ENCODE measurements at regions not wholly inside any gene's neighbourhood (a gene's known extent, or its start where the extent isn't known, plus 50 kb on each side); places are given as distances from the start of the nearest gene placed in this dataset.

DNA sequence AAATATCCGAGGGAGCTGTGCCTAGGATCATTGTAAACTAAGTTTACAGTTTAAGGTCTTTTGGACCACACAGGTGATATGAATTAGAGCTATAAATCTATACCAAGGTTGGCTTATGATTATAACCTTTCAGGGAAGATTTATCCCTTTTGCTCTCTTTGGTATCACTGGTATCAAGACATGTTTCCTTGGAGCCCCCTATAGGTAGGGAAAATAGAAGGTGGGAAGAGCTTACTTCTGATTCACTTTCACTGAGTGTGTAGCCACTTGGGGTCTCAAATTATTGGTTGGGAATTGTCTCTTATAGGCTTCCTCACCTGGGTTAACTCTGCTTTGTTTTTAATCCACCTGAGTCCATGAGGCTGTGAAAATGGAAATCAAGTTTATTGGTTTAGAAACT lies 262.1 kb upstream of the NR3C2 start:
- no peaks in the 10 kb centered on the region for H3K9me3 ChIP-seq (ENCODE audit: insufficient read depth, low read length)
- no peak for DNase-seq (ENCODE audit: low read depth, low spot score)
- no peaks in the 10 kb centered on the region for H3K4me1 ChIP-seq (ENCODE audit: insufficient read depth, insufficient read length)

DNA sequence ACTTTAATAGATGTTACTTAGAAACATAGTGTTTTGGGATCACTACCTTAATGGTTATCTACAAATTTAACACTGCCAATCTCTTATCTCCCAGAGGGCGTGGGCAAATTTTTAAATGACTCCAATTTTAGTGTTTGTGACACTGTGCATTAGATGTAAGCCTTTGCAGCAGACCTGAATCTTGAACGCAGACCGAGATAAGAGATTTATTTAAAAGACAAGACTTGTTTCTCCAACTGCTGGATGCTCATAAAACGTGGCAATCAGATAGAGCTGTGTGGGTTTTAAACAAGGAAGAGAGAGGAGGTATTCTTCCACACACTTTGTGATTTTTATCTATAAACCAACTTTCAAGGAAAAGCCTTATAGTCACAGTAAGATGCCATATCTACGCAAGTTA lies 252.5 kb upstream of the NR3C2 start:
- Histone ChIP-seq H3K27me3 (ENCODE audit: insufficient read depth, insufficient read length) (no peaks in the 10 kb centered on the region), H3K9ac (ENCODE audit: insufficient read length, low read depth) (no peak overlapping the region), H3K9me3 (ENCODE audit: insufficient read depth, low read length) (no peaks in the 10 kb centered on the region), H3K36me3 (ENCODE audit: insufficient read depth, insufficient read length, low read length) (no peaks in the 10 kb centered on the region), H3K4me3 (ENCODE audit: insufficient read length, low read depth) (no peak overlapping the region), H3K4me1 (ENCODE audit: insufficient read depth, insufficient read length) (no peaks in the 10 kb centered on the region)
- TF ChIP-seq ZNF274 (IDR thresholded peaks at IDR 0.05; ENCODE audit: low read depth, low read length), result no peak
- TF ChIP-seq SUZ12 (IDR thresholded peaks at IDR 0.05; ENCODE audit: extremely low read depth, insufficient read depth, insufficient read length), result no peak
- TF ChIP-seq YY1 (IDR thresholded peaks at IDR 0.05; ENCODE audit: insufficient read depth, insufficient read length), result no peak
- no peak for DNase-seq (ENCODE audit: low read depth, low spot score)

More for the DNA sequence above, 262.1 kb upstream of the NR3C2 start:
- no peak overlapping the region for H3K9ac ChIP-seq (ENCODE audit: insufficient read length, low read depth)
- no peaks in the 10 kb centered on the region for H3K27me3 ChIP-seq (ENCODE audit: insufficient read depth, insufficient read length)
- H3K36me3 ChIP-seq (ENCODE audit: insufficient read depth, insufficient read length, low read length), result no peaks in the 10 kb centered on the region
- TF ChIP-seq ZNF274 (IDR thresholded peaks at IDR 0.05; ENCODE audit: low read depth, low read length) (no peak), SUZ12 (IDR thresholded peaks at IDR 0.05; ENCODE audit: extremely low read depth, insufficient read depth, insufficient read length) (no peak), YY1 (IDR thresholded peaks at IDR 0.05; ENCODE audit: insufficient read depth, insufficient read length) (no peak)
- no peak overlapping the region for H3K4me3 ChIP-seq (ENCODE audit: insufficient read length, low read depth)

GRCh38 chr4:148693913-148694649 lies 251.9 kb upstream of the NR3C2 start:
- H3K4me3 ChIP-seq (ENCODE audit: insufficient read length, low read depth), result no peak overlapping the region
- DNase-seq (ENCODE audit: low read depth, low spot score), result no peak
- no peaks in the 10 kb centered on the region for H3K9me3 ChIP-seq (ENCODE audit: insufficient read depth, low read length)
- TF ChIP-seq YY1 (IDR thresholded peaks at IDR 0.05; ENCODE audit: insufficient read depth, insufficient read length), result no peak
- TF ChIP-seq SUZ12 (IDR thresholded peaks at IDR 0.05; ENCODE audit: extremely low read depth, insufficient read depth, insufficient read length), result no peak
- no peak for TF ChIP-seq ZNF274 (IDR thresholded peaks at IDR 0.05; ENCODE audit: low read depth, low read length)
- H3K36me3 ChIP-seq (ENCODE audit: insufficient read depth, insufficient read length, low read length), result no peaks in the 10 kb centered on the region
- no peak overlapping the region for H3K9ac ChIP-seq (ENCODE audit: insufficient read length, low read depth)
- H3K4me1 ChIP-seq (ENCODE audit: insufficient read depth, insufficient read length), result no peaks in the 10 kb centered on the region
- H3K27me3 ChIP-seq (ENCODE audit: insufficient read depth, insufficient read length), result no peaks in the 10 kb centered on the region

GRCh38 chr4:148692242-148692641 lies 250.0 kb upstream of the NR3C2 start:
- Histone ChIP-seq H3K9me3 (ENCODE audit: insufficient read depth, low read length) (no peaks in the 10 kb centered on the region), H3K9ac (ENCODE audit: insufficient read length, low read depth) (no peak overlapping the region), H3K4me1 (ENCODE audit: insufficient read depth, insufficient read length) (no peaks in the 10 kb centered on the region), H3K27me3 (ENCODE audit: insufficient read depth, insufficient read length) (no peaks in the 10 kb centered on the region), H3K4me3 (ENCODE audit: insufficient read length, low read depth) (no peak overlapping the region), H3K36me3 (ENCODE audit: insufficient read depth, insufficient read length, low read length) (no peaks in the 10 kb centered on the region)
- TF ChIP-seq ZNF274 (IDR thresholded peaks at IDR 0.05; ENCODE audit: low read depth, low read length) (no peak), YY1 (IDR thresholded peaks at IDR 0.05; ENCODE audit: insufficient read depth, insufficient read length) (no peak), SUZ12 (IDR thresholded peaks at IDR 0.05; ENCODE audit: extremely low read depth, insufficient read depth, insufficient read length) (no peak)
- DNase-seq (ENCODE audit: low read depth, low spot score), result no peak

DNA sequence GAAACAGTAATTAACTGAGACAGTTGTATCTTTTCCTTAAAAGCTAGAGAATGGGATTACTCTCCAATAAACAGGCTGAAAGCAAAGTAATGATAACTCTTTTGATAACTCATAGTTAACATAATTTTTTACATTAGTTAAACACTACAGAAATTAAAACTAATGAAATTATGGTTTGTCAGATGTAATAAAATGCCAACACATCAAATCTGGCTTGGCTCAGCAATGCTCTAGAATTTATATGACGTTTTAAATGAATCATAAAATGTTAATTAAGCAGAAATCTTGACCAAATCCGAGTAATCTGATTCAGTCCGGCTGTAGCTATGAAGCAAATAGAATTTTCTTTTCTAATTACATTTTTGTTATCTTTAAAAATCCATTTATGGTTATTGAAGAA lies 244.2 kb upstream of the NR3C2 start:
- DNase-seq (ENCODE audit: low read depth, low spot score), result no peak
- Histone ChIP-seq H3K9ac (ENCODE audit: insufficient read length, low read depth) (no peak overlapping the region), H3K36me3 (ENCODE audit: insufficient read depth, insufficient read length, low read length) (no peaks in the 10 kb centered on the region), H3K9me3 (ENCODE audit: insufficient read depth, low read length) (no peaks in the 10 kb centered on the region), H3K27me3 (ENCODE audit: insufficient read depth, insufficient read length) (no peaks in the 10 kb centered on the region), H3K4me3 (ENCODE audit: insufficient read length, low read depth) (no peak overlapping the region), H3K4me1 (ENCODE audit: insufficient read depth, insufficient read length) (no peaks in the 10 kb centered on the region)
- TF ChIP-seq ZNF274 (IDR thresholded peaks at IDR 0.05; ENCODE audit: low read depth, low read length) (no peak), SUZ12 (IDR thresholded peaks at IDR 0.05; ENCODE audit: extremely low read depth, insufficient read depth, insufficient read length) (no peak), YY1 (IDR thresholded peaks at IDR 0.05; ENCODE audit: insufficient read depth, insufficient read length) (no peak)

GRCh38 chr4:148684638-148685037 lies 242.4 kb upstream of the NR3C2 start:
- H3K4me1 ChIP-seq (ENCODE audit: insufficient read depth, insufficient read length), result no peaks in the 10 kb centered on the region
- H3K27me3 ChIP-seq (ENCODE audit: insufficient read depth, insufficient read length), result no peaks in the 10 kb centered on the region
- no peaks in the 10 kb centered on the region for H3K9me3 ChIP-seq (ENCODE audit: insufficient read depth, low read length)
- no peak overlapping the region for H3K4me3 ChIP-seq (ENCODE audit: insufficient read length, low read depth)
- H3K36me3 ChIP-seq (ENCODE audit: insufficient read depth, insufficient read length, low read length), result no peaks in the 10 kb centered on the region
- TF ChIP-seq SUZ12 (IDR thresholded peaks at IDR 0.05; ENCODE audit: extremely low read depth, insufficient read depth, insufficient read length), result no peak
- no peak for TF ChIP-seq YY1 (IDR thresholded peaks at IDR 0.05; ENCODE audit: insufficient read depth, insufficient read length)
- no peak for TF ChIP-seq ZNF274 (IDR thresholded peaks at IDR 0.05; ENCODE audit: low read depth, low read length)
- DNase-seq (ENCODE audit: low read depth, low spot score), result no peak
- H3K9ac ChIP-seq (ENCODE audit: insufficient read length, low read depth), result no peak overlapping the region

DNA sequence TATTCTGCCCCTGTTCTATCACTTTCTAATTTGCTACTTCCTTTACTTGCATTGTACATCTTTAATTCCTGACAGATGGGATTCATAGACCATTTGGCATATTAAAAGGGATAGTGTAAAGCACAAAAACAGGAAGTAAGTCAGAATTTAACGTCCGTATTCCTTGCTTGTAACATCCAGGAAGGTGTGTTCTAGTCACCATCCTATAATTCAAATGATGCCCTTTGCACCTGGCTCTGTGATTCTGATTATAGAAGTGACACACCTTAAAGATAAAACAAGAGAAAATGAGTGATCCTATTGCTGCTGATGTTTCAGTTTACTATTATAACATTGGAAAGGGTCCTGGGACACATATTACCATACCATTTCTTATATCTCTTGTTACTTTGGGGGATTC lies 238.7 kb upstream of the NR3C2 start:
- H3K9me3 ChIP-seq (ENCODE audit: insufficient read depth, low read length), result no peaks in the 10 kb centered on the region
- no peak overlapping the region for H3K4me3 ChIP-seq (ENCODE audit: insufficient read length, low read depth)
- no peaks in the 10 kb centered on the region for H3K4me1 ChIP-seq (ENCODE audit: insufficient read depth, insufficient read length)
- TF ChIP-seq ZNF274 (IDR thresholded peaks at IDR 0.05; ENCODE audit: low read depth, low read length) (no peak), YY1 (IDR thresholded peaks at IDR 0.05; ENCODE audit: insufficient read depth, insufficient read length) (no peak), SUZ12 (IDR thresholded peaks at IDR 0.05; ENCODE audit: extremely low read depth, insufficient read depth, insufficient read length) (no peak)
- H3K9ac ChIP-seq (ENCODE audit: insufficient read length, low read depth), result no peak overlapping the region
- H3K27me3 ChIP-seq (ENCODE audit: insufficient read depth, insufficient read length), result no peaks in the 10 kb centered on the region
- no peaks in the 10 kb centered on the region for H3K36me3 ChIP-seq (ENCODE audit: insufficient read depth, insufficient read length, low read length)
- DNase-seq (ENCODE audit: low read depth, low spot score), result no peak

Data from NT2/D1 (cell line).